ENCODE measurements at regions not wholly inside any gene's neighbourhood (a gene's known extent, or its start where the extent isn't known, plus 50 kb on each side); places are given as distances from the start of the nearest gene placed in this dataset.
"Not testable (repeated sequence)": the region's sequence is repeated elsewhere in the genome, so short reads cannot be mapped to it uniquely, and the experiment has no call there.

DNA sequence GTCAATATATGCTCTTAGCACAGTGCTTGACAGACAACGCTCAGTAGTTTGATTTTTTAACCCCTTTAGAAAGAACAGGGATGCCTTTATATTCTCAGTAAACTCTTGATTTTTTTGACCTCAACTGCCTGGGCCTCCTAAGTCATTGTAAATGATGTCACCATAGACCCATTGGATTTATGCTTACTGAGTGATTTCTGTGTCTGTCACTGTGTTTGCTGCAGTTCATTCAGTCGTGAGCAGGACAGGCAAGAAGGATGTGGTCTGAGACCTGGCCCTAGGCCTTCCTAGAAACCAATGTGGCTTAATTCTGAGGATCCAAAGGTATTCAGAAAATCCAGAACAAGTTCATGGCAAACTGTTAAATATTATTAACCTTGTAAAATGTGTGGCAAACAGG lies 868.1 kb downstream of the XPNPEP1 start:
- DNase-seq (ENCODE audit: extremely low spot score, unreplicated experiment): no peak
- TF ChIP-seq, protein P1, sequence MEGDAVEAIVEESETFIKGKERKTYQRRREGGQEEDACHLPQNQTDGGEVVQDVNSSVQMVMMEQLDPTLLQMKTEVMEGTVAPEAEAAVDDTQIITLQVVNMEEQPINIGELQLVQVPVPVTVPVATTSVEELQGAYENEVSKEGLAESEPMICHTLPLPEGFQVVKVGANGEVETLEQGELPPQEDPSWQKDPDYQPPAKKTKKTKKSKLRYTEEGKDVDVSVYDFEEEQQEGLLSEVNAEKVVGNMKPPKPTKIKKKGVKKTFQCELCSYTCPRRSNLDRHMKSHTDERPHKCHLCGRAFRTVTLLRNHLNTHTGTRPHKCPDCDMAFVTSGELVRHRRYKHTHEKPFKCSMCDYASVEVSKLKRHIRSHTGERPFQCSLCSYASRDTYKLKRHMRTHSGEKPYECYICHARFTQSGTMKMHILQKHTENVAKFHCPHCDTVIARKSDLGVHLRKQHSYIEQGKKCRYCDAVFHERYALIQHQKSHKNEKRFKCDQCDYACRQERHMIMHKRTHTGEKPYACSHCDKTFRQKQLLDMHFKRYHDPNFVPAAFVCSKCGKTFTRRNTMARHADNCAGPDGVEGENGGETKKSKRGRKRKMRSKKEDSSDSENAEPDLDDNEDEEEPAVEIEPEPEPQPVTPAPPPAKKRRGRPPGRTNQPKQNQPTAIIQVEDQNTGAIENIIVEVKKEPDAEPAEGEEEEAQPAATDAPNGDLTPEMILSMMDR (conservative IDR thresholded peaks at IDR 0.05): no peak
- peaks cover 5% of the 10 kb centered on the region for H3K9me3 Mint-ChIP-seq
- H3K27me3 Mint-ChIP-seq: no peaks in the 10 kb centered on the region
- H3K4me3 Mint-ChIP-seq: no peak overlapping the region
- no peak overlapping the region for H3K27ac Mint-ChIP-seq
- H3K4me1 Mint-ChIP-seq (ENCODE audit: unreplicated experiment): no peaks in the 10 kb centered on the region
- no peaks in the 10 kb centered on the region for H3K36me3 Mint-ChIP-seq

DNA sequence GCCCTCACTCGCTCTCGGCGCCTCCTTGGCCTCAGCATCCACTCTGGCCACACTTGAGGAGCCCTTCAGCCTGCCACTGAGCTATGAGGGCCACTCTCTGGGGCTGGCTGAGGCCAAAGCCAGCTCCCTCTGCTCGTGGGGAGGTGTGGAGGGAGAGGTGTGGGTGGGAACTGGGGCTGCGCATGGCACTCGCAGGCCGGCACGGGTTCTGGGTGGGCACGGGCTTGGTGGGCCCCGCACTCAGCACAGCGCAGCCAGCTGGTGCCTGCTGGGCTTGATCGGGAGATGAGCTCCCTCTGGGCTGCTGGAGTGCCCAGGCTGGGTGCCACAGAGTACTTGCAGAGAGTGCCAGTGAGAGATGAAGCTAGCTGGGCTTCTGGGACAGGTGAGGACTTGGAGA lies 875.5 kb downstream of the XPNPEP1 start:
- H3K9me3 Mint-ChIP-seq: peaks cover 8% of the 10 kb centered on the region
- no peaks in the 10 kb centered on the region for H3K36me3 Mint-ChIP-seq
- no peaks in the 10 kb centered on the region for H3K4me1 Mint-ChIP-seq (ENCODE audit: unreplicated experiment)
- H3K27ac Mint-ChIP-seq: no peak overlapping the region
- DNase-seq (ENCODE audit: extremely low spot score, unreplicated experiment): no peak
- TF ChIP-seq, protein P1 (conservative IDR thresholded peaks at IDR 0.05): no peak
- no peak overlapping the region for H3K4me3 Mint-ChIP-seq
- H3K27me3 Mint-ChIP-seq: no peaks in the 10 kb centered on the region

DNA sequence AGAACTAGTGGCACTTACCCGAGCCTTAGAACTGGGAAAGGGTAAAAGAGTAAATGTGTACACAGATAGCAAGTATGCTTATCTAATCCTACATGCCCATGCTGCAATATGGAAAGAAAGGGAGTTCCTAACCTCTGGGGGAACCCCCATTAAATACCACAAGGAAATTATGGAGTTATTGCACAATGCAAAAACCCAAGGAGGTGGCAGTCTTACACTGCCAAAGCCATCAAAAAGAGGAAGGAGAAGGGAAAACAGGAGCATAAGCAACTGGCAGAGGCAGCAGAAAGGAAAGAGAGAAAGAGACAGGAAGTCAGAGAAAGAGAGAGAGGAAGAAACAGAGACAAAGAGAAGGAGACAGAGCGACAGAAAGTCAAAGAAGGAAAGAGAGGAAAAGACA lies 876.9 kb downstream of the XPNPEP1 start:
- not testable (repeated sequence) for H3K4me3 Mint-ChIP-seq; H3K36me3 Mint-ChIP-seq; H3K4me1 Mint-ChIP-seq (ENCODE audit: unreplicated experiment); H3K9me3 Mint-ChIP-seq; H3K27me3 Mint-ChIP-seq; H3K27ac Mint-ChIP-seq; DNase-seq (ENCODE audit: extremely low spot score, unreplicated experiment)

DNA sequence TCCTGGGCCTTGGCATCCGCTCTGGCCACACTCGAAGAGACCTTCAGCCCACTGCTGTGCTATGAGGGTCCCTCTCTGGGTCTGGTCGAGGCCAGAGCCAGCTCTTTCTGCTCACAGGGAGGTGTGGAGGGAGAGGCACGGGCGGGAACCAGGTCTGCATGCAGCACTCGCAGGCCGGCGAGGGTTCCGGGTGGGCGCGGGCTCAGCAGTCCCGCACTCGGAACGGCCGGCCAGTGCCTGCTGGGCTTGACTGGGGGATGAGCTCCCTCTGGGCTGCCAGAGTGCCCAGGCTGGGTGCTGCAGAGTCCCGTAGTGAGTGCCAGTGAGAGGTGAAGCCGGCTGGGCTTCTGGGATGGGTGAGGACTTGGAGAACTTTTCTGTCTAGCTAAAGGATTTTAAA lies 882.7 kb downstream of the XPNPEP1 start:
- H3K4me1 Mint-ChIP-seq (ENCODE audit: unreplicated experiment): no peaks in the 10 kb centered on the region
- H3K27me3 Mint-ChIP-seq: peaks cover 3% of the 10 kb centered on the region
- H3K27ac Mint-ChIP-seq: no peak overlapping the region
- no peaks in the 10 kb centered on the region for H3K36me3 Mint-ChIP-seq
- no peak overlapping the region for H3K4me3 Mint-ChIP-seq
- H3K9me3 Mint-ChIP-seq: peaks cover 4% of the 10 kb centered on the region
- TF ChIP-seq, protein P1 (conservative IDR thresholded peaks at IDR 0.05): no peak
- DNase-seq (ENCODE audit: extremely low spot score, unreplicated experiment): peak; percentile 69

DNA sequence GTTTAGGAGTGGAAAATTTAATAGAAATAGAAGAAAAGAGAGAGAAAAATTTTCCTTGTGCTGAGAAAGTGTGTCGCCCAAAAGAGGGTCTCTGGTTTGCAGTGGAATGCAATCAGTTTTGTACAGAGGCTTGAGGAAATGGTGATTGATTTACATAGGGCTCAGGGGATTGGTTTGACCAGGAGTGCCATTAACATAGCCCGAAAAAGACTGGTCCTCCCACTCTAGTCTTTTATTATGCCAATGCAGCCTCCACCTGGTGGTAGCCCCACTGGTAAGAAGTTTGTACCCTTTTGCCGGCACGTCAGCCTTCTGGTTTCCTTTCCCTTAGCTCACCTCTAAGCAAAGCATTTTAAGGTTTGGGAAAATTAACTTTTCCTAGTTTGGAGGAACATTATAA lies 885.3 kb downstream of the XPNPEP1 start:
- no peaks in the 10 kb centered on the region for H3K4me1 Mint-ChIP-seq (ENCODE audit: unreplicated experiment)
- TF ChIP-seq, protein P1 (conservative IDR thresholded peaks at IDR 0.05): no peak
- H3K36me3 Mint-ChIP-seq: no peaks in the 10 kb centered on the region
- no peak for DNase-seq (ENCODE audit: extremely low spot score, unreplicated experiment)
- peaks cover 4% of the 10 kb centered on the region for H3K9me3 Mint-ChIP-seq
- H3K27ac Mint-ChIP-seq: no peak overlapping the region
- no peak overlapping the region for H3K4me3 Mint-ChIP-seq
- peaks cover 3% of the 10 kb centered on the region for H3K27me3 Mint-ChIP-seq

DNA sequence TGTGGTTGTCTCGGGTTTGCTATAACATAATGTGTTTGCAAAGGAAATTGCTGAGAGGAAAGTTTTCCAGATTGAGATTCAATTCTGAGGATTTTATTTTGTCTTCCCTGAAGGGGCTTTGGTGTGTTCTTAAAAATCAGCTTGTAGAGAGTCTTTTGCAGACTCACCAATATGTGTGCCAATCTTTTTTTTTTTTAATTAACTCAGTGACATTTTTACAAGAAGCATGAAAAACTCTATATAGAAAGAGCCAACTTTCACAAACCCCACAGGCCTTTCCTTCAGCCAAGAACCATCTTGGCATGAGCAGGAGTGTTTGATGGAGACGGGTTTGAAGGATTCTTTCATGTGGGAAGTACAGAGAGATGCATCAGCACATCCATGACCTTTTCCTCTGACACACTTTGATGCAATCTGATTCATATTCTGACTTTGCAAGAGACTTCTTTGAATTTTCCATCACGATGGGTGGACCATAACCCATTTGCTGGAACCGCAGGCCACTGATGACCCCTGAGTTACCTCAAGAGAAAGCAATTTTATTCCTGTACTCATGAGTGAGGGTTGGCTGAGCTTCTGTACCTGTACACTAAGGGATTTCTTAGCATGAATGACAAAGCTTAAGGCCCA lies 892.6 kb downstream of the XPNPEP1 start:
- Mint-ChIP-seq H3K27ac (no peak overlapping the region), H3K36me3 (no peaks in the 10 kb centered on the region), H3K4me1 (ENCODE audit: unreplicated experiment) (no peaks in the 10 kb centered on the region), H3K27me3 (no peaks in the 10 kb centered on the region), H3K9me3 (no peaks in the 10 kb centered on the region), H3K4me3 (no peak overlapping the region)
- TF ChIP-seq, protein P1 (conservative IDR thresholded peaks at IDR 0.05): no peak
- DNase-seq (ENCODE audit: extremely low spot score, unreplicated experiment): no peak

Data from type B pancreatic cell (in vitro differentiated cells).